ENCODE measurements at regions not wholly inside any gene's neighbourhood (a gene's known extent, or its start where the extent isn't known, plus 50 kb on each side); places are given as distances from the start of the nearest gene placed in this dataset.

DNA sequence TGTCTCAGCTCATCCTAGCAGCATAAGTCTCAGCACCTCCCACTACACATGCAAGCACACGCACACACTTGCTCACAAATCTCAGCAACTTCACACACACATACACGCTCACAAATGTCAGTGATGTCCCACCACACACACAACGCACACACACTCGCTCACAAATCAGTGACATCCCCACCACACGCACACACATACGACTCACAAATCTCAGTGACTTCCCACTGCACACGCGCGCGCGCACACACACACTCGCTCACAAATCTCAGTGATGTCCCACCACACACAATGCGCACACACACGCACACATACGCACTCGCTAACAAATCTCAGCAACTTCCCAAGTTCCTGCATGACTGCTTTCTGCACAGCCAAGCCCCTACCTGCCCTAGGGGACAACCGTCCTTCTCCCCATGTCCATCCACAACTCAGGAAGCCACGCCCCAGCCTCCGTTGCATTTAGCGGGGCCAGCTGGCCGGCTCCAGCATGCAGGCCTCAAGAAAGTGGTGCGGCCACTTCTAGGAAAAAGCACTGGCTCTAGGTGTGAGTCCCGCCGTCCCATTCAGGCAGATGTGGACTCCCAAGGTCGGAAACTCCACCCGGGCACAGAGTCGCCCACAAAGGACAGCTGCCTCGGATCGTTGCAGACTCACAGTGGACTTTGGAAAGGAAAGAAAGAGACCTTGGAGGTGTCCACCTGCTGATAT lies 180.1 kb upstream of the SALL3 start:
- TF ChIP-seq, protein P1, sequence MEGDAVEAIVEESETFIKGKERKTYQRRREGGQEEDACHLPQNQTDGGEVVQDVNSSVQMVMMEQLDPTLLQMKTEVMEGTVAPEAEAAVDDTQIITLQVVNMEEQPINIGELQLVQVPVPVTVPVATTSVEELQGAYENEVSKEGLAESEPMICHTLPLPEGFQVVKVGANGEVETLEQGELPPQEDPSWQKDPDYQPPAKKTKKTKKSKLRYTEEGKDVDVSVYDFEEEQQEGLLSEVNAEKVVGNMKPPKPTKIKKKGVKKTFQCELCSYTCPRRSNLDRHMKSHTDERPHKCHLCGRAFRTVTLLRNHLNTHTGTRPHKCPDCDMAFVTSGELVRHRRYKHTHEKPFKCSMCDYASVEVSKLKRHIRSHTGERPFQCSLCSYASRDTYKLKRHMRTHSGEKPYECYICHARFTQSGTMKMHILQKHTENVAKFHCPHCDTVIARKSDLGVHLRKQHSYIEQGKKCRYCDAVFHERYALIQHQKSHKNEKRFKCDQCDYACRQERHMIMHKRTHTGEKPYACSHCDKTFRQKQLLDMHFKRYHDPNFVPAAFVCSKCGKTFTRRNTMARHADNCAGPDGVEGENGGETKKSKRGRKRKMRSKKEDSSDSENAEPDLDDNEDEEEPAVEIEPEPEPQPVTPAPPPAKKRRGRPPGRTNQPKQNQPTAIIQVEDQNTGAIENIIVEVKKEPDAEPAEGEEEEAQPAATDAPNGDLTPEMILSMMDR (conservative IDR thresholded peaks at IDR 0.05 in 1 of 2, IDR thresholded peaks at IDR 0.05 in 1 of 2; ENCODE audit: low read depth in 1 of 2, low read length in 2 of 2), result no peak
- no peak for TF ChIP-seq EZH2 (IDR thresholded peaks at IDR 0.05; ENCODE audit: low read length, missing control alignments)

All from fibroblast of lung (primary cell).